SW480 (cell line): ENCODE measurements at regions not wholly inside any gene's neighbourhood (a gene's known extent, or its start where the extent isn't known, plus 50 kb on each side); places are given as distances from the start of the nearest gene placed in this dataset.

Source experiments
- DNase-seq: peaks from one replicate; pipeline ENCODE4 v3.0.0-alpha.2; 2016; ENCODE audit warnings: low spot score

GRCh38 chrX:155682834-155683233, 70.1 kb upstream of the TMLHE start:
- DNase-seq = no peak

GRCh38 chrX:155679715-155680114, 67.0 kb upstream of the TMLHE start:
- DNase-seq = no peak

- no peak for DNase-seq
These were observed 60.6 kb upstream of the TMLHE start for GRCh38 chrX:155673338-155673737.

GRCh38 chrX:155666741-155667140, 54.0 kb upstream of the TMLHE start:
- DNase-seq = no peak
